OCI-LY3 (cell line): ENCODE measurements at regions not wholly inside any gene's neighbourhood (a gene's known extent, or its start where the extent isn't known, plus 50 kb on each side); places are given as distances from the start of the nearest gene placed in this dataset.

Source experiments
- CTCF ChIP-seq: fragments of 200-600, 300-600 bp; sonication (generic); IDR thresholded peaks from 2 replicates; pipeline ENCODE4 v1.5.1; 2014; ENCODE audit warnings: antibody characterized with exemption, low read length, low read depth
- EZH2phosphoT487 ChIP-seq: fragments of 200-600 bp; shearing (Covaris generic); IDR thresholded peaks from 2 replicates; pipeline ENCODE4 v1.6.1; 2018; ENCODE audit warnings: antibody characterized with exemption, mixed run types, low read depth

GRCh38 chr4:24076811-24077210, 187.0 kb upstream of the PPARGC1A start:
- TF ChIP-seq CTCF (no peak), EZH2phosphoT487 (no peak)
